Neural cell (in vitro differentiated cells): ENCODE measurements at regions not wholly inside any gene's neighbourhood (a gene's known extent, or its start where the extent isn't known, plus 50 kb on each side); places are given as distances from the start of the nearest gene placed in this dataset.

ENCODE experiments used
- H2AFZ ChIP-seq: fragments of 200-600, 300-800 bp; sonication (generic), shearing (Covaris generic); 2 replicates; pipeline ENCODE4 v1.6.0; 2014; ENCODE audit warnings: low read depth, mild to moderate bottlenecking, antibody characterized with exemption, low read length, moderate library complexity
- H3F3A ChIP-seq: fragments of 200-600 bp; shearing (Covaris generic); 2 replicates; pipeline ENCODE4 v1.6.1; 2016; ENCODE audit warnings: mild to moderate bottlenecking, moderate library complexity, mixed read lengths, antibody characterized with exemption, low read length; ENCODE audit not compliant: insufficient read depth, poor library complexity, severe bottlenecking
- H3K27ac ChIP-seq: fragments of 200-600, 300-800 bp; sonication (generic), shearing (Covaris generic); 2 replicates; pipeline ENCODE4 v1.5.1; 2014; ENCODE audit warnings: mild to moderate bottlenecking, low read length, moderate library complexity
- H3K27me3 ChIP-seq: fragments of 300-800, 200-600 bp; sonication (generic), shearing (Covaris generic); 2 replicates; pipeline ENCODE4 v1.6.0; 2014; ENCODE audit warnings: mild to moderate bottlenecking, low read depth, low read length, moderate library complexity; ENCODE audit not compliant: insufficient read depth
- H3K36me3 ChIP-seq: fragments of 300-800, 200-600 bp; sonication (generic), shearing (Covaris generic); 2 replicates; pipeline ENCODE4 v1.5.1; 2014; ENCODE audit warnings: mild to moderate bottlenecking, antibody characterized with exemption, low read length, moderate library complexity; ENCODE audit not compliant: insufficient read depth
- H3K4me2 ChIP-seq: fragments of 300-800, 200-600 bp; sonication (generic), shearing (Covaris generic); 2 replicates; pipeline ENCODE4 v1.6.0; 2014; ENCODE audit warnings: mild to moderate bottlenecking, low read length
- H3K4me3 ChIP-seq: fragments of 300-800, 200-600 bp; sonication (generic), shearing (Covaris generic); 2 replicates; pipeline ENCODE4 v1.5.1; 2014; ENCODE audit warnings: mild to moderate bottlenecking, low read length, moderate library complexity
- H3K79me2 ChIP-seq: fragments of 200-600 bp; shearing (Covaris generic); replicated peaks from 2 replicates; pipeline ENCODE4 v1.6.0; 2014; ENCODE audit warnings: mild to moderate bottlenecking, low read length, moderate library complexity; ENCODE audit not compliant: insufficient read depth
- H3K9ac ChIP-seq: fragments of 300-800, 200-600 bp; sonication (generic), shearing (Covaris generic); 2 replicates; pipeline ENCODE4 v1.6.1; 2016; ENCODE audit warnings: mild to moderate bottlenecking, low read length, mixed read lengths
- H3K9me2 ChIP-seq: fragments of 200-600 bp; shearing (Covaris generic); 2 replicates; pipeline ENCODE4 v1.6.1; 2016; ENCODE audit warnings: mild to moderate bottlenecking, low read length, mixed read lengths; ENCODE audit not compliant: insufficient read depth
- H3K9me3 ChIP-seq: fragments of 200-600, 300-800 bp; sonication (generic), shearing (Covaris generic); 2 replicates; pipeline ENCODE4 v1.6.1; 2016; ENCODE audit warnings: mild to moderate bottlenecking, mixed run types, low read length, moderate library complexity, mixed read lengths
- H4K20me1 ChIP-seq: fragments of 200-600 bp; shearing (Covaris generic); 2 replicates; pipeline ENCODE4 v1.6.1; 2016; ENCODE audit warnings: mild to moderate bottlenecking, mixed run types; ENCODE audit not compliant: insufficient read depth
- CTCF ChIP-seq: fragments of 450-650 bp; IDR thresholded peaks from 2 replicates; pipeline ENCODE4 v1.5.1; 2014; ENCODE audit warnings: antibody characterized with exemption, mild to moderate bottlenecking, moderate library complexity; ENCODE audit not compliant: poor library complexity, severe bottlenecking
- EP300 ChIP-seq: fragments of 450-650 bp; conservative IDR thresholded peaks from 2 replicates; pipeline ENCODE4 v1.6.1; 2014; ENCODE audit warnings: antibody characterized with exemption, mild to moderate bottlenecking, moderate library complexity; ENCODE audit not compliant: poor library complexity, severe bottlenecking
- EZH2 ChIP-seq: fragments of 200-600, 300-800 bp; shearing (Covaris generic), sonication (generic); IDR thresholded peaks from 2 replicates; pipeline ENCODE4 v1.6.1; 2014; ENCODE audit warnings: antibody characterized with exemption, low read length, borderline replicate concordance, mild to moderate bottlenecking; ENCODE audit not compliant: insufficient read depth, poor library complexity, severe bottlenecking
- MXI1 ChIP-seq: fragments of 450-650 bp; conservative IDR thresholded peaks from 2 replicates; pipeline ENCODE4 v1.6.1; 2014; ENCODE audit warnings: antibody characterized with exemption, mild to moderate bottlenecking; ENCODE audit not compliant: poor library complexity, severe bottlenecking
- POLR2AphosphoS5 ChIP-seq: IDR thresholded peaks from 2 replicates; pipeline ENCODE4 v1.6.1; 2012
- RAD21 ChIP-seq: fragments of 450-650 bp; conservative IDR thresholded peaks from 2 replicates; pipeline ENCODE4 v1.6.1; 2014; ENCODE audit warnings: antibody characterized with exemption, mild to moderate bottlenecking, moderate library complexity
- REST ChIP-seq: IDR thresholded peaks from 2 replicates; pipeline ENCODE4 v1.6.1; 2012; ENCODE audit warnings: borderline replicate concordance
- SMC3 ChIP-seq: fragments of 450-650 bp; conservative IDR thresholded peaks from 2 replicates; pipeline ENCODE4 v1.6.1; 2014; ENCODE audit warnings: antibody characterized with exemption, mild to moderate bottlenecking, moderate library complexity; ENCODE audit not compliant: poor library complexity
- TAF1 ChIP-seq: IDR thresholded peaks from 2 replicates; pipeline ENCODE4 v1.6.1; 2012; ENCODE audit warnings: low read depth

- Histone ChIP-seq H3F3A (no peaks in the 10 kb centered on the region), H4K20me1 (no peaks in the 10 kb centered on the region), H2AFZ (no peak overlapping the region), H3K9me3 (no peaks in the 10 kb centered on the region), H3K27ac (no peak overlapping the region), H3K4me2 (no peak overlapping the region), H3K27me3 (no peaks in the 10 kb centered on the region), H3K4me3 (no peak overlapping the region), H3K9me2 (no peaks in the 10 kb centered on the region), H3K79me2 (no peaks in the 10 kb centered on the region), H3K9ac (no peak overlapping the region), H3K36me3 (no peaks in the 10 kb centered on the region)
- TF ChIP-seq MXI1 (no peak), CTCF (no peak), EP300 (no peak), REST (no peak), POLR2AphosphoS5 (no peak), SMC3 (no peak), TAF1 (no peak), RAD21 (no peak), EZH2 (no peak)
Observed at GRCh38 chr11:27868709-27869108, 168.5 kb upstream of the BDNF start.

DNA sequence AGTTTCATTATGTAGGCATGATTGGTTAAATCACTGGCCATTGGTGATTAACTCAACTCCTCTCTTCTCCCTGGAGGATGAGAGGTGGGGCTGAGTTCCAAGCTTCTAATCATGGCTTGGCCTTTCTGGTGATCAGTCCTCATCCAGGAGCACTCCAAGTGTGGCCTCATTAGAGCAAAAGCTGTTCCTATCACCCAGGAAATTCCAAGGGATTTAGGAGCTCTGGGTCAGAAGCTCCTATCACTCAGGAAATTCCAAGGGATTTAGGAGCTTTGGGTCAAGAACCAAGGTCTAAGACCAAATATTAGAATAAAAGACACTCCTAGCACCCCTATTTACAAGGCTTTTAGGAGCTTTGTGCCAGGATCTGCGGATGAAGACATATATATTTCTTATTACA, 168.0 kb upstream of the BDNF start:
- Histone ChIP-seq H2AFZ (no peak overlapping the region), H3K9ac (no peak overlapping the region), H3K9me3 (no peaks in the 10 kb centered on the region), H3K4me2 (no peak overlapping the region), H3K36me3 (no peaks in the 10 kb centered on the region), H3K4me3 (no peak overlapping the region), H3K27me3 (no peaks in the 10 kb centered on the region), H3K79me2 (no peaks in the 10 kb centered on the region), H3K27ac (no peak overlapping the region), H3K9me2 (no peaks in the 10 kb centered on the region), H4K20me1 (no peaks in the 10 kb centered on the region), H3F3A (no peaks in the 10 kb centered on the region)
- no peak for TF ChIP-seq SMC3

DNA sequence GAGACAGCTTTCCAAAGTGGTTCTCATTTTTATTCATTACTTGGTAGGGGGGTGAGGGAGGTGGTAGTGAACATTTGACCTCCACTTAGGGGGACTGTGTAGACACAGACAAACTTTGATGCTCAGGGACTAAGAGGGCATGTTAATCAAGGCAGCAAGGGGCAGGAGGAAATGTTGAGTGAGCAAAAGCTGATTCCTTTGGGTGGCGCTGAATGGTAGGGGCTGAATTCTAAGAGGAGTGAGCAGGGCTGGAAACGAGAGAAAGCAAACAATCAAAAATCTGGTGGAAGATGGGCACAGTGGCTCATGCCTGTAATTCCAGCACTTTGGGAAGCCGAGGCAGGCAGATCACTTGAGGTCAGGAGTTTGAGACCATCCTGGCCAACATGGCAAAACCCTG, 164.8 kb upstream of the BDNF start:
- Histone ChIP-seq H3F3A (no peaks in the 10 kb centered on the region), H4K20me1 (no peaks in the 10 kb centered on the region), H3K4me3 (no peak overlapping the region), H3K27me3 (no peaks in the 10 kb centered on the region), H3K27ac (no peak overlapping the region), H2AFZ (no peak overlapping the region), H3K36me3 (no peaks in the 10 kb centered on the region), H3K4me2 (no peak overlapping the region), H3K9ac (no peak overlapping the region), H3K9me3 (no peaks in the 10 kb centered on the region), H3K9me2 (no peaks in the 10 kb centered on the region), H3K79me2 (no peaks in the 10 kb centered on the region)
- TF ChIP-seq CTCF (no peak), SMC3 (no peak), EP300 (no peak)
